ENCODE measurements at regions not wholly inside any gene's neighbourhood (a gene's known extent, or its start where the extent isn't known, plus 50 kb on each side); places are given as distances from the start of the nearest gene placed in this dataset.

- FAIRE-seq (no peak), DNase-seq (ENCODE audit: low read depth in 1 of 2, low spot score in 2 of 2) (no peak)
- H3K18ac ChIP-seq (ENCODE audit: extremely low read depth, low read length), result no peak overlapping the region
- no peak overlapping the region for H2BK15ac ChIP-seq (ENCODE audit: low read length)
- no peak overlapping the region for H3K4me3 ChIP-seq (ENCODE audit: extremely low read depth in 1 of 4, insufficient read depth in 2 of 4, low read depth in 3 of 4, low read length in 4 of 4)
- H4K91ac ChIP-seq (replicated peaks; ENCODE audit: insufficient read length, low read length), result no peak overlapping the region
- POLR2A ChIA-PET (ENCODE audit: partially characterized antibody), result no interaction called here
- H4K5ac ChIP-seq (ENCODE audit: insufficient read length, low read depth, low read length), result no peak overlapping the region
- H3K23me2 ChIP-seq (ENCODE audit: low read depth, low read length), result no peaks in the 10 kb centered on the region
- H2AK5ac ChIP-seq (ENCODE audit: low read depth, low read length), result no peak overlapping the region
- 86% methylated on average over 2 of the region's 2 CpGs; no CpG with 5 or more reads in 1 of the 2 experiments for WGBS, 2 experiments (ENCODE audit: extremely low coverage in 1 of 2, insufficient coverage in 1 of 2, insufficient read length in 1 of 2, insufficient replicate concordance in 2 of 2, low coverage in 1 of 2, low lambda C conversion rate in 2 of 2, missing lambda C conversion rate in 1 of 2)
- H2AFZ ChIP-seq (ENCODE audit: low read length), result peak overlapping the region; percentile 80; the same call in 1 of the 2 replicates
- H3K4ac ChIP-seq (replicated peaks; ENCODE audit: insufficient read length, low read depth, low read length), result no peak overlapping the region
- no peak overlapping the region for H2BK5ac ChIP-seq (ENCODE audit: low read depth, low read length)
- H3K4me2 ChIP-seq (ENCODE audit: insufficient read depth in 1 of 2, low read depth in 2 of 2, low read length in 2 of 2), result no peak overlapping the region
- no peak overlapping the region for H3K14ac ChIP-seq (ENCODE audit: insufficient read length)
- H2BK12ac ChIP-seq (ENCODE audit: low read depth, low read length), result no peak overlapping the region
- H2BK120ac ChIP-seq (replicated peaks; ENCODE audit: low read depth, low read length), result no peak overlapping the region
- H3K27me3 ChIP-seq (replicated peaks in 1 of 4; ENCODE audit: control insufficient read depth in 3 of 4, extremely low read depth in 1 of 4, insufficient read depth in 3 of 4, low read length in 3 of 4), result no peaks in the 10 kb centered on the region
- no peak overlapping the region for H4K8ac ChIP-seq (ENCODE audit: extremely low read depth, insufficient read depth, low read length)
- no peak overlapping the region for H2BK20ac ChIP-seq (ENCODE audit: low read length)
- no peak overlapping the region for H3K56ac ChIP-seq (replicated peaks; ENCODE audit: insufficient read length, low read depth, low read length)
- H3K27ac ChIP-seq (ENCODE audit: low read depth, low read length), result no peak overlapping the region
- H4K20me1 ChIP-seq (replicated peaks in 1 of 2; ENCODE audit: control insufficient read depth in 1 of 2, insufficient read depth in 2 of 2, low read length in 2 of 2), result no peaks in the 10 kb centered on the region
- no peaks in the 10 kb centered on the region for H3K79me1 ChIP-seq (ENCODE audit: low read depth, low read length)
- H3K23ac ChIP-seq (ENCODE audit: insufficient read length), result no peak overlapping the region
- H3K36me3 ChIP-seq (ENCODE audit: control insufficient read depth in 2 of 4, insufficient read depth in 4 of 4, low read length in 3 of 4), result no peaks in the 10 kb centered on the region
- CTCF ChIA-PET (ENCODE audit: partially characterized antibody), result interaction anchor here (0.6 to 1.8 kb wide), 5 partner anchors 21 to 273 kb away, joined by 3 to 4 read pairs (median 3); no protein-coding TSS in a partner anchor
- no peaks in the 10 kb centered on the region for H3K79me2 ChIP-seq (ENCODE audit: control insufficient read depth in 1 of 2, insufficient read depth in 2 of 2, low read length in 2 of 2)
- H3K4me1 ChIP-seq (replicated peaks in 1 of 4; ENCODE audit: control insufficient read depth in 3 of 4, insufficient read depth in 4 of 4, low read length in 3 of 4), result no peaks in the 10 kb centered on the region
- H3K9me3 ChIP-seq (ENCODE audit: insufficient read depth in 2 of 2, low read depth in 1 of 2, low read length in 1 of 2), result peaks cover 9 to 14% of the 10 kb centered on the region in 2 experiments; a peak in 2 of 4 replicates
- H3K9ac ChIP-seq (replicated peaks in 1 of 4; ENCODE audit: extremely low read depth in 1 of 4, low read depth in 3 of 4, low read length in 3 of 4), result no peak overlapping the region
- TF ChIP-seq SUZ12 (IDR thresholded peaks at IDR 0.05; ENCODE audit: low read length) (no peak), TEAD4 (IDR thresholded peaks at IDR 0.05; ENCODE audit: low read depth, low read length) (no peak), SIN3A (conservative IDR thresholded peaks at IDR 0.05 in 1 of 2, IDR thresholded peaks at IDR 0.05 in 1 of 2; ENCODE audit: low read depth in 1 of 2, low read length in 2 of 2) (no peak), JUN (IDR thresholded peaks at IDR 0.05; ENCODE audit: low read depth, low read length) (no peak), CBX5 (IDR thresholded peaks at IDR 0.05; ENCODE audit: low read depth, low read length) (no peak), YY1 (IDR thresholded peaks at IDR 0.05; ENCODE audit: low read depth, low read length) (no peak)
These were observed 437.0 kb downstream of the TMEM232 start for GRCh38 chr5:110289512-110289810.
